HG03575 (cell line): ENCODE measurements at regions not wholly inside any gene's neighbourhood (a gene's known extent, or its start where the extent isn't known, plus 50 kb on each side); places are given as distances from the start of the nearest gene placed in this dataset.
"Not testable (repeated sequence)": the region's sequence is repeated elsewhere in the genome, so short reads cannot be mapped to it uniquely, and the experiment has no call there.

Source experiments
- ATAC-seq: cut with Tn5 transposase; IDR thresholded peaks from one replicate; pipeline ENCODE4 v1.9.1; 2021; ENCODE audit not compliant: unreplicated experiment, insufficient number of reproducible peaks, low FRiP score; ENCODE audit errors: extremely low read depth

GRCh38 chr7:65193334-65194058 is 180.2 kb upstream of the ZNF92 start:
- ATAC-seq, result not testable (repeated sequence)

DNA sequence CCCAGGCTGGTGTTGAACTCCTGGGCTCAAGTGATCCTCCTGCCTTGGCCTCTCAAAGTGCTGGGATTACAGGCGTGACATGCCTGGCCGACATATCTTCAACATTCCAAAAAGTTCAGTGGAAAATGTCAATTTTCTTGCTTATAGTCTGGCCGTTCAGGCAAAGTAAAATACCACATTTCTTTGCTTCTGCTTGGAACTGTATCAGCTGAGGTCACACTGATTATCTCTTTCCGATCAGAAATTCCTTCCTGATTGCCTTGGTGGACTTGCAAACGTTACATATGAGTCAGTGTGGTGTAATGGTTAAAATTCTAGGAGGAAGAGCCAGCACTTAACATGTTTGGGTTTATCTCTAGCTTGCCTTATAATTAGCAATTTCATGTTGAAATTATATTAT is 170.6 kb upstream of the ERV3-1 start:
- ATAC-seq, result not testable (repeated sequence)

DNA sequence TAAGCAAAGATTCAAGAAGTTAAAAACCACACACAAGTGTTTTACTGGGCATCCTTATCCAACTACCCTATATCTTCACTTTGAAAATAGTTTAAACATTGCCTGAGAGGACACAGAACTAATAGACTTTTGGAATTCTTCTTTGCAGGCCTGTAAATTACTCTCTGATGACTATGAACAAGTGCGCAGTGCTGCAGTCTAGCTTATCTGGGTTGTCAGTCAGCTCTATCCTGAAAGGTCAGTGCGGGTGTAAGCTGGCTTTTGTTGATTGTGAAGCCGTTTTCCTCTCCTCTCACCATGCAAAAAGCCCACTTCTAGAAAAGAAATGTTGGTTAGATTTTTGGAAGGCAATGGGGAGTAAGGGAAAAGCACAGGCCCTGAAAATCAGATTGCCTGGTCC is 143.6 kb upstream of the ERV3-1 start:
- not testable (repeated sequence) for ATAC-seq

- ATAC-seq, result not testable (repeated sequence)
These were observed 139.8 kb upstream of the ERV3-1 start for GRCh38 chr7:65146118-65146914.

- not testable (repeated sequence) for ATAC-seq
These were observed 139.2 kb upstream of the ERV3-1 start for GRCh38 chr7:65145710-65146109.

DNA sequence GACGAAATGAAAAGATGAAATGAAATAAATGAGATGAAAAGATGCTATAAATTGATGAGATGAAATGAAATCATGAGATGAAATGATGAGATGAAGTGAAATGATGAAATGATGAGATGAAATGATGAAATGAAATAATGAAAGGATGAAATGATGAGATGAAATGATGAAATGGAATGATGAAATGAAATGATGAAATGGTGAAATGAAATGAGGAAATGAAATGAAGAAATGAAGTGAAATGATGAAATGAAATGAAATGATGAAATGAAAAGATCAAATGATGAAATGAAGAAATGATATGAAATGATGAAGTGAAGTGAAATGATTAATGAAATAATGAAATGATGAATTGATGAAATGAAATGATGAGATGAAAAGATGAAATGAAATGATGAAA is 138.5 kb upstream of the ERV3-1 start:
- not testable (repeated sequence) for ATAC-seq

DNA sequence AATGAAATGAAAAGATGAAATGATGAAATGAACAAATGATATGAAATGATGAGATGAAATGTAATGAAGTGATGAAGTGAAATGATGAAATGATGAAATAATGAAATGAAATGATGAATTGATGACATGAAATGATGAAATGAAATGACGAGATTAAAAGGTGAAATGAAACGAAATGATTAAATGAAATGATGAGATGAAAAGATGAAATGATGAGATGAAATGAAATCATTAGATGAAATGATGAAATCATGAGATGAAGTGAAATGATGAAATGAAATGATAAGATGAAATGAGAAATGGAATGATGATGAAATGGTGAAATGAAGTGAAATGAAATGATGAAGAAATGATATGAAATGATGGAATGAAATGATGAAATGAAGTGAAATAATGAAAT is 138.1 kb upstream of the ERV3-1 start:
- ATAC-seq, result not testable (repeated sequence)

DNA sequence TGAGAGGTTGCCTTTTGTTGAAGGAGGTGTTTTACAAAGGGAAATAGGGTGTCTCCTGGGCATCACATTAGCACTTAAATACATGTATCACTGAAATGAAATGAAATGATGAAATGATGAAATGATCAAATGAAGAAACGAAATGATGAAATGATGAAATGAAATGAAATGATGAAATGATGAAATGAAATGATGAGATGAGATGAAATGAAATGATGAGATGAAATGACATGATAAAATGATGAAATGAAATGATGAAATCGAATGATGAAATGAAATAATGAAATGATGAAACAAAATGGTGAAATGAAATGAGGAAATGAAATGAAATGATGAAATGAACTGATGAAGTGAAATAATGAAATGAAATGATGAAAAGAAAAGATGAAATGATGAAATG is 137.6 kb upstream of the ERV3-1 start:
- ATAC-seq, result not testable (repeated sequence)

DNA sequence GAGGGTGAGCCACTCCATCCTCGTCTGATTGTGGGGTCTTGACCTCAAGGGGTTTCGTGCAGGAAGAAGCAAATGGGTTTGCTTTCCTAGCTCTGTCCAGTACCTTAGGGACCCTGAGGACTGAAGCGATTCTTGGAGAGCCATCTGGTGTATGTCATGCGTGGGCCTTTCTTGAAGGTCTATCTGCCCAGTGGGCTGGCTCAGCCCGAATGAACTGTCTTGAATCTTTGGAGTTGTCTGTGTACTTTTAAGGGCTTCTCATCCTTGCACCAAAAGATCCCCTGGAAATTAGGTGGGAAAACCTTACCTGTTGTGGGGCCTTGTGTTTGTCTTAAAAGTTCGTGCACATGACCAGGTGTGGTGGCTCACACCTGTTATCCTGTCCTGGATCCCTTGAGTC is 135.4 kb upstream of the ERV3-1 start:
- not testable (repeated sequence) for ATAC-seq

- not testable (repeated sequence) for ATAC-seq
These were observed 134.9 kb upstream of the ERV3-1 start for GRCh38 chr7:65141405-65141778.

GRCh38 chr7:65140543-65141404 is 134.3 kb upstream of the ERV3-1 start:
- not testable (repeated sequence) for ATAC-seq

DNA sequence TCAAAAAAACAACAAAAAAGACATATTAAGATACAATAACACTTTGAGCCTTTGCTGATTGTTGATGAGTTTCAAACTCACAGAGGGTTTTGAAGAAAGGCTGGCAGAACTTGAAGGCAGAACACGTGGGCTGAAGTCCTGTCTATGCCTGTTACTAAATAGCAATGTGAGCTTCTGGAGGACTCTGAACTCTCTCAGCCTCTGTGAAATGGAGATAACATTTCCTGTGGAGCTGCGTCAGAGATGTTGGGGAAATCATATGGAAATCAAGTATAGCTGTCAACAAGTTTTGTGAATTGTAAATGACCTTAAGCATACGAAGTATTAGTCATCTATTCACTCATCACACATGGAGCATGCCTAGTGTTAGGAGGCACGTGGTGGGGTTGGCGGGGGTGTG is 130.4 kb upstream of the ERV3-1 start:
- not testable (repeated sequence) for ATAC-seq

DNA sequence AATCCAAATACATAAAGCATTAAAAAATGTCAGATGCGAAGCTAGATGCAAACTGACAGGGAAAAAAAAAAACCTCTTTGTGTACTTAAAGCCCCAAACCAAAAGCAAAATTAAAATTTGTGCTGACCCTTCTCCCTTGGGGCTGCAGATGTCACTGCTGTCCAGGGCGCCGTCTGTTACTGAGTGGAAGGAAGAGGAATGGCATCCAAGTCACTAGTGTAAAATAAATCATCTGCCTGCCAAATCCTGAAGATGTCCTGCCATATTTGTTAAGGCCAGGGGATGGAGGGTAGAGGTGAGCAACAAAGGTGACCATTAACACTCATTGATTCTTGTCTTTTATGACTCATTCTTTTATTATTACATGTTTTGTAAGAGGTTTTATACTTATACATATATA is 126.6 kb upstream of the ERV3-1 start:
- ATAC-seq, result not testable (repeated sequence)

- ATAC-seq, result not testable (repeated sequence)
These were observed 125.8 kb upstream of the ERV3-1 start for GRCh38 chr7:65132256-65132655.

DNA sequence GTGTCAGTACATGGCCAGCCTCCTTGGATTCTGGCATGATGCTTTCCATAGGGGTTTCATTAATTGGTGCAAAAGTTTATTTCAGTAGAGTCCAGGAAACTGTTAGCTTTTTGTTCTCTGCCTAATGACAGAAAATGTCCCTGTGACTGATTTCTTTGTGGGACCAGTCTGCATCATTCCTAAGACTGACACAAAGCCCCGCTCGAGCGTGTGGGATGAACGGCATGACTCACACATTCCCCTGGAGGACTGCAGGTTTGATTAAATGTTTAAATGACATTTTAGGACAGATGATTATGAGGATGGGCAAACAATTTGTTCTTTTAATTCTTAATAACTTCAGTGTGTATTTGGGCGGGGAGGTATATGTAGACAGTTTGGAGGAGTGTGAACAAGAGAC is 120.9 kb upstream of the ERV3-1 start:
- not testable (repeated sequence) for ATAC-seq

DNA sequence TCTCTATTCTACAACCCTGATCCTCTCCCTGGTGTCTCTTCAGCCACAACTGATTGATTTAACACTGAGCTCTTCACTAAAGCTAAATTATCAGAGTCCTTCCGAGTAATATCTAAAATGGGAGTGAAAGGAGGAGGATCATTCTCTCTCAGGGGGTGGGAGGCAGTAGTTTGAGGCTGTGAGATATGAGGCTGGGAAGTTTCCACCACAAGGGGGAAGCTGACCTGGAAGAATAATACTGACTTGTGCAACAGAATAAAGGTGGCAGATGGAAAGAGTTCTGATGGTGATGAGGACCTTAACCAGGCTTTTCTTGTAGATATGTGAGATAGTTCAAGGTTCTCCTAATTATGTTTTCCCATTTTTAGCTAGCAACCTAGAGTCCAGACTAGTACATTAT is 118.1 kb upstream of the ERV3-1 start:
- not testable (repeated sequence) for ATAC-seq

DNA sequence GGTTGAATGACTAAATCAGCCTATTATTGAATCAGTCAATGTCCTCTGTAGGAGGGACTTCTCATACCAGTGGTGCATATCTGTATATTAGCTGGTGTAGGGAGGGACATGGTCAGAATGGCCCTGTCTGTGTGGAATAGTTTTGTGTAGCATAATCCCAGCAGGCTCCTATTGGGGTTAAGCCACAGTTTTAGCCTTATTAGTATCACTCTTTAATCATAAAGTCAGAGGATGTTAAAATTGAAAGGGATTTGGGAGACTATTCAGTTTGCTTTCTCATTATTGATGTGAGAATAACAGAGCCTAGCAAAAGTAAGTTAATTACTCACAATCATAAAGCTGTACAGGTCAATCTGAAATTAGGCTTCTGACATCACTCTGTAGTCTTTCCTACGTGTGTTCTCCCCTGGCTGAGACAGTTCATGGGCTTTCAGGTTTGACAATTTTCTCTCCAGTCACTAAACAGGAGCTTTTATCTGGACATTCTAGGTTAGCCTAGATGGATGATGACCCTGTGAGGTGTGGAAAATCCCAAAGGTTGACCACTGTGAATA is 99.2 kb upstream of the ERV3-1 start:
- not testable (repeated sequence) for ATAC-seq

DNA sequence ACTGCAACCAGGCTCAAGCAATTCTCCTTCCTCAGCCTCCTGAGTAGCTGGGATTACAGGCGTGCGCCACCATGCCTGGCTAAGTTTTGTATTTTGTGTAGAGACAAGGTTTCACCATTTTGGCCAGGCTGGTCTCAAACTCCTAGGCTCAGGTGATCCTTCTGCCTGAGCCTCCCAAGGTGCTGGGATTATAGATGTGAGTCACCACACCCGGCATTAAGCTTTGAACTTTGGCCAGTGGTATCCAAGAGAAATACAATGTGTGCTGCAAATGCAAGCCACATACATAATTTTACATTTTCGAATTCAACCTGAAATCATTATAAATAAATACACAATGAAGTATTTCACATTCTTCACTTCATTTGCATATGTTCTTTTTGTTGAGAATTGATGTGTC is 94.0 kb upstream of the ERV3-1 start:
- ATAC-seq, result not testable (repeated sequence)

GRCh38 chr7:65081669-65082055 is 75.2 kb upstream of the ERV3-1 start:
- ATAC-seq, result not testable (repeated sequence)
